ENCODE measurements at regions not wholly inside any gene's neighbourhood (a gene's known extent, or its start where the extent isn't known, plus 50 kb on each side); places are given as distances from the start of the nearest gene placed in this dataset.
A peak's percentile ranks its signal among the peaks of the same experiment; 100 is the strongest.

GRCh38 chr5:165508286-165508685, 2002.9 kb downstream of the MAT2B start:
- WGBS = 100% methylated on average over 1 of the region's 1 CpG
- Histone ChIP-seq H2AFZ (ENCODE audit: low read depth, low read length) (no peak overlapping the region), H3K27me3 (ENCODE audit: control insufficient read depth in 1 of 2, insufficient read depth in 1 of 2, low read length in 2 of 2) (no peaks in the 10 kb centered on the region), H4K91ac (ENCODE audit: low read length) (no peak overlapping the region), H3K4me1 (ENCODE audit: control insufficient read depth, insufficient read depth, low read depth, low read length) (no peaks in the 10 kb centered on the region), H2AK5ac (ENCODE audit: low read length, severe bottlenecking) (no peak overlapping the region), H3K4me2 (ENCODE audit: low read length, poor library complexity, severe bottlenecking) (no peak overlapping the region), H3K14ac (ENCODE audit: low read length in 2 of 2) (no peak overlapping the region), H2BK12ac (ENCODE audit: low read length in 2 of 2) (no peak overlapping the region), H3K79me1 (replicated peaks; ENCODE audit: low read length, poor library complexity, severe bottlenecking) (no peaks in the 10 kb centered on the region), H3K9ac (ENCODE audit: low read length) (no peak overlapping the region), H3K4ac (ENCODE audit: low read depth in 1 of 2, low read length in 2 of 2) (no peak overlapping the region), H3K9me3 (ENCODE audit: control insufficient read depth, low read length) (peaks cover 48% of the 10 kb centered on the region), H3K36me3 (ENCODE audit: control insufficient read depth in 1 of 2, insufficient read depth in 2 of 2, low read depth in 1 of 2, low read length in 2 of 2) (no peaks in the 10 kb centered on the region), H3K27ac (ENCODE audit: low read length, poor library complexity, severe bottlenecking) (no peak overlapping the region), H4K8ac (ENCODE audit: low read length) (no peak overlapping the region), H3K23ac (ENCODE audit: low read length in 2 of 2) (no peak overlapping the region), H3K18ac (ENCODE audit: low read depth in 1 of 2, low read length in 2 of 2) (no peak overlapping the region), H2BK120ac (ENCODE audit: low read depth, low read length) (no peak overlapping the region), H2BK5ac (ENCODE audit: low read depth, low read length, poor library complexity, severe bottlenecking) (no peak overlapping the region), H3K4me3 (ENCODE audit: insufficient read depth in 1 of 2, low read depth in 1 of 2, low read length in 2 of 2) (no peak overlapping the region), H2BK15ac (ENCODE audit: low read depth, poor library complexity, severe bottlenecking) (no peak overlapping the region)
- peak; percentile 11 for DNase-seq

- Histone ChIP-seq H2BK120ac (ENCODE audit: low read depth, low read length) (no peak overlapping the region), H2BK12ac (ENCODE audit: low read length in 2 of 2) (no peak overlapping the region), H3K23ac (ENCODE audit: low read length in 2 of 2) (no peak overlapping the region), H3K4ac (ENCODE audit: low read depth in 1 of 2, low read length in 2 of 2) (no peak overlapping the region), H3K4me3 (ENCODE audit: insufficient read depth in 1 of 2, low read depth in 1 of 2, low read length in 2 of 2) (no peak overlapping the region), H2BK15ac (ENCODE audit: low read depth, poor library complexity, severe bottlenecking) (no peak overlapping the region), H4K8ac (ENCODE audit: low read length) (no peak overlapping the region), H3K27ac (ENCODE audit: low read length, poor library complexity, severe bottlenecking) (no peak overlapping the region), H4K91ac (ENCODE audit: low read length) (no peak overlapping the region), H3K18ac (ENCODE audit: low read depth in 1 of 2, low read length in 2 of 2) (no peak overlapping the region), H2AK5ac (ENCODE audit: low read length, severe bottlenecking) (no peak overlapping the region), H3K9me3 (ENCODE audit: control insufficient read depth, low read length) (peaks cover 48% of the 10 kb centered on the region), H3K36me3 (ENCODE audit: control insufficient read depth in 1 of 2, insufficient read depth in 2 of 2, low read depth in 1 of 2, low read length in 2 of 2) (no peaks in the 10 kb centered on the region), H3K4me1 (ENCODE audit: control insufficient read depth, insufficient read depth, low read depth, low read length) (no peaks in the 10 kb centered on the region), H3K9ac (ENCODE audit: low read length) (no peak overlapping the region), H2AFZ (ENCODE audit: low read depth, low read length) (no peak overlapping the region), H2BK5ac (ENCODE audit: low read depth, low read length, poor library complexity, severe bottlenecking) (no peak overlapping the region), H3K4me2 (ENCODE audit: low read length, poor library complexity, severe bottlenecking) (no peak overlapping the region), H3K14ac (ENCODE audit: low read length in 2 of 2) (no peak overlapping the region), H3K79me1 (replicated peaks; ENCODE audit: low read length, poor library complexity, severe bottlenecking) (no peaks in the 10 kb centered on the region), H3K27me3 (ENCODE audit: control insufficient read depth in 1 of 2, insufficient read depth in 1 of 2, low read length in 2 of 2) (no peaks in the 10 kb centered on the region)
- no peak for DNase-seq
These were observed 2003.4 kb downstream of the MAT2B start for GRCh38 chr5:165508861-165509260.

GRCh38 chr5:165521816-165522610, 2016.6 kb downstream of the MAT2B start:
- Histone ChIP-seq H2BK12ac (ENCODE audit: low read length in 2 of 2) (no peak overlapping the region), H2BK15ac (ENCODE audit: low read depth, poor library complexity, severe bottlenecking) (no peak overlapping the region), H3K18ac (ENCODE audit: low read depth in 1 of 2, low read length in 2 of 2) (no peak overlapping the region), H3K9ac (ENCODE audit: low read length) (no peak overlapping the region), H3K79me1 (replicated peaks; ENCODE audit: low read length, poor library complexity, severe bottlenecking) (no peaks in the 10 kb centered on the region), H3K14ac (ENCODE audit: low read length in 2 of 2) (no peak overlapping the region), H3K27me3 (ENCODE audit: control insufficient read depth in 1 of 2, insufficient read depth in 1 of 2, low read length in 2 of 2) (no peaks in the 10 kb centered on the region), H3K4ac (ENCODE audit: low read depth in 1 of 2, low read length in 2 of 2) (no peak overlapping the region), H2AFZ (ENCODE audit: low read depth, low read length) (no peak overlapping the region), H3K36me3 (ENCODE audit: control insufficient read depth in 1 of 2, insufficient read depth in 2 of 2, low read depth in 1 of 2, low read length in 2 of 2) (no peaks in the 10 kb centered on the region), H3K27ac (ENCODE audit: low read length, poor library complexity, severe bottlenecking) (no peak overlapping the region), H4K91ac (ENCODE audit: low read length) (no peak overlapping the region), H3K23ac (ENCODE audit: low read length in 2 of 2) (no peak overlapping the region), H4K8ac (ENCODE audit: low read length) (no peak overlapping the region), H3K4me2 (ENCODE audit: low read length, poor library complexity, severe bottlenecking) (no peak overlapping the region), H3K4me1 (ENCODE audit: control insufficient read depth, insufficient read depth, low read depth, low read length) (no peaks in the 10 kb centered on the region), H2AK5ac (ENCODE audit: low read length, severe bottlenecking) (no peak overlapping the region), H2BK120ac (ENCODE audit: low read depth, low read length) (no peak overlapping the region), H2BK5ac (ENCODE audit: low read depth, low read length, poor library complexity, severe bottlenecking) (no peak overlapping the region), H3K4me3 (ENCODE audit: insufficient read depth in 1 of 2, low read depth in 1 of 2, low read length in 2 of 2) (no peak overlapping the region), H3K9me3 (ENCODE audit: control insufficient read depth, low read length) (peaks cover 3% of the 10 kb centered on the region)
- 75% methylated on average over 8 of the region's 8 CpGs for WGBS
- DNase-seq = no peak

GRCh38 chr5:165525271-165525670, 2019.9 kb downstream of the MAT2B start:
- WGBS = 21% methylated on average over 3 of the region's 5 CpGs

More at GRCh38 chr5:165525271-165525670, 2019.9 kb downstream of the MAT2B start:
- Histone ChIP-seq H3K27ac (ENCODE audit: low read length, poor library complexity, severe bottlenecking) (no peak overlapping the region), H2BK120ac (ENCODE audit: low read depth, low read length) (no peak overlapping the region), H2AK5ac (ENCODE audit: low read length, severe bottlenecking) (no peak overlapping the region), H2AFZ (ENCODE audit: low read depth, low read length) (no peak overlapping the region), H3K36me3 (ENCODE audit: control insufficient read depth in 1 of 2, insufficient read depth in 2 of 2, low read depth in 1 of 2, low read length in 2 of 2) (no peaks in the 10 kb centered on the region), H3K4me3 (ENCODE audit: insufficient read depth in 1 of 2, low read depth in 1 of 2, low read length in 2 of 2) (no peak overlapping the region), H4K91ac (ENCODE audit: low read length) (no peak overlapping the region), H3K4me2 (ENCODE audit: low read length, poor library complexity, severe bottlenecking) (no peak overlapping the region), H3K79me1 (replicated peaks; ENCODE audit: low read length, poor library complexity, severe bottlenecking) (no peaks in the 10 kb centered on the region), H3K9ac (ENCODE audit: low read length) (no peak overlapping the region), H3K9me3 (ENCODE audit: control insufficient read depth, low read length) (peaks cover 34% of the 10 kb centered on the region), H3K27me3 (ENCODE audit: control insufficient read depth in 1 of 2, insufficient read depth in 1 of 2, low read length in 2 of 2) (no peaks in the 10 kb centered on the region), H4K8ac (ENCODE audit: low read length) (no peak overlapping the region), H3K14ac (ENCODE audit: low read length in 2 of 2) (no peak overlapping the region), H2BK15ac (ENCODE audit: low read depth, poor library complexity, severe bottlenecking) (no peak overlapping the region), H3K18ac (ENCODE audit: low read depth in 1 of 2, low read length in 2 of 2) (no peak overlapping the region), H2BK12ac (ENCODE audit: low read length in 2 of 2) (no peak overlapping the region), H3K4me1 (ENCODE audit: control insufficient read depth, insufficient read depth, low read depth, low read length) (no peaks in the 10 kb centered on the region), H2BK5ac (ENCODE audit: low read depth, low read length, poor library complexity, severe bottlenecking) (no peak overlapping the region), H3K23ac (ENCODE audit: low read length in 2 of 2) (no peak overlapping the region), H3K4ac (ENCODE audit: low read depth in 1 of 2, low read length in 2 of 2) (no peak overlapping the region)
- peak; percentile 80 for DNase-seq
